HG02943 (cell line): ENCODE measurements at regions not wholly inside any gene's neighbourhood (a gene's known extent, or its start where the extent isn't known, plus 50 kb on each side); places are given as distances from the start of the nearest gene placed in this dataset.
"Not testable (repeated sequence)": the region's sequence is repeated elsewhere in the genome, so short reads cannot be mapped to it uniquely, and the experiment has no call there.

Source experiments
- ATAC-seq: cut with Tn5 transposase; IDR thresholded peaks from one replicate; pipeline ENCODE4 v1.9.1; 2021; ENCODE audit warnings: mild to moderate bottlenecking, low read depth, moderate library complexity; ENCODE audit not compliant: unreplicated experiment

GRCh38 chr3:81072591-81072990, 688.9 kb downstream of the GBE1 start:
- no peak for ATAC-seq

GRCh38 chr3:81068546-81068945, 692.9 kb downstream of the GBE1 start:
- ATAC-seq: no peak

GRCh38 chr3:81063896-81064295, 697.5 kb downstream of the GBE1 start:
- no peak for ATAC-seq

GRCh38 chr3:81051133-81051532, 710.3 kb downstream of the GBE1 start:
- ATAC-seq: not testable (repeated sequence)

- ATAC-seq: no peak
Observed at GRCh38 chr3:81048058-81048665, 713.3 kb downstream of the GBE1 start.

GRCh38 chr3:81045976-81046375, 715.5 kb downstream of the GBE1 start:
- ATAC-seq: no peak

- ATAC-seq: no peak
Observed at GRCh38 chr3:81045246-81045645, 716.2 kb downstream of the GBE1 start.

- no peak for ATAC-seq
Observed at GRCh38 chr3:81043660-81044199, 717.7 kb downstream of the GBE1 start.

GRCh38 chr3:81043009-81043408, 718.4 kb downstream of the GBE1 start:
- no peak for ATAC-seq

- no peak for ATAC-seq
Observed at GRCh38 chr3:81041331-81041730, 720.1 kb downstream of the GBE1 start.

- ATAC-seq: no peak
Observed at GRCh38 chr3:81040107-81040506, 721.3 kb downstream of the GBE1 start.

GRCh38 chr3:81033684-81034083, 727.8 kb downstream of the GBE1 start:
- no peak for ATAC-seq

- ATAC-seq: no peak
Observed at GRCh38 chr3:81033185-81033584, 728.3 kb downstream of the GBE1 start.

GRCh38 chr3:81029861-81030260, 731.6 kb downstream of the GBE1 start:
- ATAC-seq: no peak

- ATAC-seq: no peak
Observed at GRCh38 chr3:81027344-81027743, 734.1 kb downstream of the GBE1 start.

GRCh38 chr3:81024560-81024959, 736.9 kb downstream of the GBE1 start:
- no peak for ATAC-seq

- ATAC-seq: no peak
Observed at GRCh38 chr3:81022339-81022738, 739.1 kb downstream of the GBE1 start.

- no peak for ATAC-seq
Observed at GRCh38 chr3:81013360-81013759, 748.1 kb downstream of the GBE1 start.

GRCh38 chr3:81005992-81006391, 755.5 kb downstream of the GBE1 start:
- no peak for ATAC-seq

- ATAC-seq: no peak
Observed at GRCh38 chr3:81003817-81004216, 757.6 kb downstream of the GBE1 start.

- no peak for ATAC-seq
Observed at GRCh38 chr3:81003008-81003645, 758.3 kb downstream of the GBE1 start.

GRCh38 chr3:80999481-80999880, 762.0 kb downstream of the GBE1 start:
- ATAC-seq: no peak
